Coronary artery (tissue), 2 donors: ENCODE measurements at regions not wholly inside any gene's neighbourhood (a gene's known extent, or its start where the extent isn't known, plus 50 kb on each side); places are given as distances from the start of the nearest gene placed in this dataset.

Experiments
- DNase-seq: peaks from one replicate; pipeline ENCODE4 v3.0.0-alpha.2; 2017; ENCODE audit warnings: low spot score
- H3K27ac ChIP-seq, 2 donors: fragments of 200-600 bp; sonication (generic); one replicate each; pipeline ENCODE4 v1.5.1; 2016 to 2019
- H3K4me3 ChIP-seq: fragments of 200-600 bp; sonication (generic); 2 replicates; pipeline ENCODE4 v1.5.1; 2016; ENCODE audit warnings: mild to moderate bottlenecking, moderate library complexity
- CTCF ChIP-seq: fragments of 200-600 bp; sonication (generic); IDR thresholded peaks from one replicate; pipeline ENCODE4 v1.5.1; 2019; ENCODE audit warnings: antibody characterized with exemption

- TF ChIP-seq CTCF: no peak
- no peak for DNase-seq
- Histone ChIP-seq H3K27ac (no peak overlapping the region), H3K4me3 (no peak overlapping the region)
Observed at GRCh38 chr12:31853977-31854376, 105.2 kb upstream of the RESF1 start.

- no peak overlapping the region for H3K27ac ChIP-seq
- DNase-seq: no peak
Observed at GRCh38 chr12:31853520-31853919, 105.7 kb upstream of the RESF1 start.

GRCh38 chr12:31850268-31850667 is 108.9 kb upstream of the RESF1 start:
- no peak overlapping the region for H3K27ac ChIP-seq
- TF ChIP-seq CTCF: no peak
- H3K4me3 ChIP-seq: no peak overlapping the region
- no peak for DNase-seq

More at GRCh38 chr12:31853520-31853919, 105.7 kb upstream of the RESF1 start:
- no peak overlapping the region for H3K4me3 ChIP-seq
- no peak for TF ChIP-seq CTCF

- no peak for DNase-seq
- H3K4me3 ChIP-seq: no peak overlapping the region
- no peak for TF ChIP-seq CTCF
- H3K27ac ChIP-seq: no peak overlapping the region
Observed at GRCh38 chr12:31849090-31849687, 110.0 kb upstream of the RESF1 start.

GRCh38 chr12:31846405-31846804 is 112.8 kb upstream of the RESF1 start:
- no peak for TF ChIP-seq CTCF
- DNase-seq: no peak
- no peak overlapping the region for H3K4me3 ChIP-seq
- no peak overlapping the region for H3K27ac ChIP-seq

GRCh38 chr12:31845613-31846322 is 113.4 kb upstream of the RESF1 start:
- DNase-seq: no peak
- Histone ChIP-seq H3K27ac (no peak overlapping the region), H3K4me3 (no peak overlapping the region)
- TF ChIP-seq CTCF: no peak

- H3K27ac ChIP-seq: no peak overlapping the region
- no peak for DNase-seq
- TF ChIP-seq CTCF: no peak
Observed at GRCh38 chr12:31843398-31844095, 114.7 kb upstream of the AMN1 start.

More at GRCh38 chr12:31843398-31844095, 114.7 kb upstream of the AMN1 start:
- H3K4me3 ChIP-seq: no peak overlapping the region
